ENCODE measurements at regions not wholly inside any gene's neighbourhood (a gene's known extent, or its start where the extent isn't known, plus 50 kb on each side); places are given as distances from the start of the nearest gene placed in this dataset.

DNA sequence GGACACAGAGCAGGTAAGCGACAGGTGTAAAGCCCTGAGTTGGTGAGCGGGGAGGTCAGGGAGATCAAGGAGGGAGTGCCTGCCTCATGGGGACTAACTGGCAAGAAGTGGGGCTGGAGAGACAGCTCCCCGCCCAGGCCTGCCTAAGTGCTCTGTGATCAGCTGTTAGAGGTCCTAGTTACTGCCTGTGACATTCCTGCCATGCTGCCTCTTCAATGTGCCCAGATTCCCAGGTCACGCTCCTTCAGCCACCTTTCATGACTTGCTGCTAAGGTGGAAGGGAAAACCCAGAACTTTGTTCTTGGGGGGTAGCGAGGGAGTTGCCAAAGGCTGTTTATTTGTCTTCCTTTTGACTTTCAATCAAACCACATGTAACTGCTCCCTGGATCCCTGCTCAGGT is 114.3 kb upstream of the ZNF438 start:
- DNase-seq (ENCODE audit: low read depth in 2 of 2): no peak

DNA sequence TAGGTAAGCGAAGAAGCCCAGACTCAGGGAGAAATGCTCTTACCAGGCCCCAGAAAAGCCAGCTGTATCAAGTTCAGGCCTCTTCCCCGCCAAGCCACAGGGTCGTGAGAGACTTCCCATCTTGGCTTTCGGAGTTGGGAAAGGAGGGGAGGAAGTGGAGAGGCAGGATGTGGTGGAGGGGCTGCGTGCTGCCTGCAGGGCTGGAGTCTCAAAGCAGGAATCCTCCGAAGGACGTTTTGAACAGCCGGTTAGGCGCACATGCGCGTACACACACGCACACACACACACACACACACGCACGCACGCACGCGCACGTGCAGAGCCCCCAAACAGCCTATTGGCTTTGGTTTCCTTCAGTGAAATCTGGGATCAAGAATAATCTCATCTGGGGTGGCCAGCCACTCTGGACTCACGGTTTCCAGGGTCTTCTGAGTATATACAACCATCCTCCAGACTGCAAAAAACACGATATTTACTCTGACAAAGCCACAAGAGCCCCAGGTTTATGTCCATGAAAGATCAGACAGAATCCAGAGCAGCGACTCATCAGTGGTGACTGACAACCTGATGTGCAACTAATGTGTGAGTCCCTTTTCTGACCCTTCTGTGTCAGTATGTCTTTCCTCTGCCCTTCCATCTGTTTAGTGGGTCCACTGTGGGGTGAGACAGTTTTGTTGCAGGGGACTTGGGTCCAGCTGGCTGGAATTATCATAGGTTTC is 115.0 kb upstream of the ZNF438 start:
- DNase-seq (ENCODE audit: low read depth in 2 of 2): no peak

DNA sequence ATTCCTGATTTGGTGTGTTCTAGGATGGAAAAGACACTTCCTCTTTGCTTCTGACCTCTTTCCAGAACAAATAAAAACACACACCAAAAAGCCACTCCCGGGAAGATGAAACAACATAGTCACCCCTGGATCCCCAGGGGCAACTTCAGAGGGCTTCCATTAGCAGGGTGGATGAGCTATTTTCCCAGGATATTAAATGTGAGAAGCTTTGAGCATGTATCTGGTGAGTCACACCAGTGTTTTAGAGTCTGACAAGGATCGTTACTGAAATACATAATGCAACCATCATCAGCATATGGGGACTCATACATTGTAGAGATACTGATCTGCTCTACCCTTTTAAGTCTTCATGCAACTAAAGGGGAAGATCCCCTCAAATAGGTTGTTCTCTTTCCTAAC is 115.5 kb upstream of the ZNF438 start:
- DNase-seq (ENCODE audit: low read depth in 2 of 2): no peak

DNA sequence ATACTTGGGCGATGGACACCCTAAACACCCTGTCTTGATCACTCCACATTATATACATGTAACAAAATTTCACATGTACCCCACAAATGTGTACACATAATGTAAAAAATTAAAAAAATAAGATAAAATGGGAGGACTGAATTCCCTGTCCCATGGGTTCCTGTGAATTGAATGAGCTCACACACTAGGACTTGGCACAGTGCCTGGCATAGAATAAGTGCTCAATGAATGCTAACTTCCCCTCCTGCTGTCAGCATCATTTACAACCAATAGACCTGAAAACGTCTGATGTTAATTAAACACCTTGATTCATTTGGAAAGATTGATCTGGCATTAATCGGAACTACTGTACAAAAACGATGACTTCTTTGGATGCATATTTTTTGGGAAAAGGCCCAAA is 117.3 kb upstream of the ZNF438 start:
- no peak for DNase-seq (ENCODE audit: low read depth in 2 of 2)

DNA sequence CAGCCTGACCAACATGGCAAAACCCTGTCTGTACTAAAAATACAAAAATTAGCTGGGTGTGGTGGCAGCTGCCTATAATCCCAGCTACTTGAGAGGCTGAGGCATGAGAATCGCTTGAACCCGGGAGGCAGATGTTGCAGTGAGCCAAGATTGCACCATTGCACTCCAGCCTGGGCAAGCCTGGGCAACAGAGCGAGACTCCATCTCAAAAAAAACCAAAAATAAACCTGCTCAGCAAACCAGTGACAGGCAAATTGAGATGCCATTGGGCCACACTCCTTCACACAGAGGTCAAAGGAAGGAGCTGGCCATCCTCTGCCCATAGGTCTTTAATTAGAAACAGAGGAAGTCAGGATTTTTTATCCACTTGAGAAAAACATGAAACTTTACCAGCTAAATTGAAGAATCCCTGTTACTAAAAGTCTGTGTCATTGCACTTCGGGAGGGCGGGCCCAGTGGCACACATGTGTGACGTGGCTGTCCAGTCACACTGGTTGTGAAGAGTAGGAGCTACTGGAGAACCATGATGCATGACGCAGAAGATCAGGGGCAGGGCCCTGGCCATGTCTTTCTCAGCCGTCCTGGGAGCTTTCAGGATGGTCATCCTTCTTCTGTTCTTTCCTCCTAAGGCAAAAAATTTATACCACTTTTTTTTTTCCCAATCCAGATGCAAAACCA is 118.3 kb upstream of the ZNF438 start:
- DNase-seq (ENCODE audit: low read depth in 2 of 2): no peak

DNA sequence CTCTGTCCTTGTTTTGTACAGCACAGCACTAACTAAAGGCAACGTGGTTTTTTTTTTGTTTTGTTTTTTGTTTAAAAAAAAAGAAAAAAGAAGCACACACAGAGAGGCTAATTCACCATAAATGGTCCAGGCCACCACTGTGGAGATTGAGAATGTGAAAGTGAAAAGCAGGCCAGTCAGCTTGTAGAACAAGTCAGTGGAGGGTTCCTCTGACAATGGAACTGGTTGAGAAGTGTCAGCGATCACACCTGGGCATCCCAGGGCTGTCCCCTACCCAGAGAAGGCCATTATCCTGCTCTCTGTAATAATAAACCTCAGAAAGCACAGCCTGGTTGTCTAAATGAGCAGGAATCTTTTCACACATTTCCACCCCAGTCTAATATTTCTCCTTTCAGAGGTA is 119.6 kb upstream of the ZNF438 start:
- no peak for DNase-seq (ENCODE audit: low read depth in 2 of 2)

DNA sequence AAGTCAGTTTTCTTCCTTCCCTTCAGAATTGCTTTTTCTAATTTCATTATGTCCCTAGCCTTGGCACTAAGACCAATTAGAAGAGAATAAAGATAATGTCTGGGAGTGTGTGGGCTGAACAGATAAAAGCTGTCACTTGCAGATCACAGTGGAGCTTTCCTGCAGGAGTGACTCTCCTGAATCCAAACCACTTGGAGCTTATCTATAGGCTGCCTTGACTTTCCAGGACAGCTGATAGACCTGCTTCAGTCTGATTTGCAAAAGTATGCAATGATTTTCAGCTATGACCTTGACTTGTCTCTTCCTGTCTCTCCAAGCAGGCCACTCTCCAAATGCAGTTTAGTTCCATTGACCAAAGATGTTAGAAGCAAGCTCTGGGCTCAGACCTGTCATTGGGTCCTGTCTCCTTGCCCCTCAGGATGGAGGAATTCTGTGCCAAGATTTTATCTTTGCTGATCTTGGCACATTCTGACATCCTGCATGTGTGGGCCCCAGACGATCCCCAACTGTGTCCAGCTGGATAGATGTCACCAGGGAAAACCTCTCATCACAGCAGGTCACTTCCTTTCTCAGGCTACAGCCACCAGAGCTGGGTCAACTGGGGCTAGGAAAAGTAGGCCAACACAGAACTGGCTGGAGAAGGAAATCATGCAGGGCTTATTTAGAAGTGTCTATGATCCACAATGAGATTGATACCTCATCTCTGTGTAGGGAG is 120.9 kb upstream of the ZNF438 start:
- no peak for DNase-seq (ENCODE audit: low read depth in 2 of 2)

DNA sequence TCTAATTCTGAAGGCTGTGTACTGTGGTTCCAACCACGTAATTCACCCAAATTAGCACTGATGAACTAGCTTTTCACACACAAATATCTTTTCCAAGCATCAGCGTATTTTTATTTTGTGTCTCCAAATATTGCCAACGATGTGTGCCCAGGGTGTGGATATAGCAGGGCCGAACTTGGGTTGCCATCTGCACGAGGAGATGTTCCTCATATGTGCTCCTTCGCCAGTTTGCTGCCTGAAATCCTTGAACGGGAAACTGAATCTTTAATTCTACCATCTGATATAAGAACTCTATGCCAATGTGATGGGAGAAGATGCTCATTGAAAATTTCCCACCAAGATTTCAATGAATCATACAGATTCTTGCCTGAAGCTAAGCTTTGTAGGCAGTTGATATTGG is 121.5 kb upstream of the ZNF438 start:
- DNase-seq (ENCODE audit: low read depth in 2 of 2): no peak

DNA sequence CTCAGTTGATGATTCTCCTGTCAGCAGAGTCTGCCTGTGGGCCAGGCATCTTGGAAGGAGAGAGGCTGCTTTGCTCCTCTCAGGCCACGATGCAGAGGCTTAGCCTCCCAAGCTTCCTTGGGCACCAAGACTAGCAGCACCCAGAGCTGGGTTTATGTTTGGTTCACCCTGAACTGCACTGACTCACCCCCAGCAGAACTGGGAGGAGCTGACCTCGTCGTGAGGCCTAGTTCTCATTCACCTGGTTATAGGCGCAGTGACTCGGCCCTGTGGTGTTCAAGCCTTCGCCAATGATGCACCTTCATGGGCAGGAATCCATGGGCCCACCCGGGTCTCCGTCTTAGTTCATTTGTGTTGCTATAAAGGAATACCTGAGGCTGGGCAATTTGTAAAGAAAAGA is 122.0 kb upstream of the ZNF438 start:
- no peak for DNase-seq (ENCODE audit: low read depth in 2 of 2)

DNA sequence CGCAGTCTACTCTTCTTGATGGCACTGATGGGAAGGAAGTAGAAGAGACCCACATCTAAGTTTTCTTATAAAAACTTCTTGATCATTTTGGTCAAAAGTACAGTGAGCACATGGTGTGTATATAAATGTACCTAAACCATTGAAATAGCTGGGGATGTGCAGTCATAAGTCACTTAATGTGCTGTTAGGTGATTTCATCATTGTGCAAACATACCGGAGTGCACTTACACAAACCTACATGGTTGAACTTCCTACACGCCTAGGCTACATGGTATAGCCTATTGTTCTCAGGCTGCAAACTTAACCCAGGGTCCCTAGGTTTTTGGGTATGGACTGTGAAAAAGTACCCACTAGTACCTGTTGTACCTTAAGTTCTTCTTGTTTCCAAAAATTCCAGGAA is 123.3 kb upstream of the ZNF438 start:
- DNase-seq (ENCODE audit: low read depth in 2 of 2): no peak

DNA sequence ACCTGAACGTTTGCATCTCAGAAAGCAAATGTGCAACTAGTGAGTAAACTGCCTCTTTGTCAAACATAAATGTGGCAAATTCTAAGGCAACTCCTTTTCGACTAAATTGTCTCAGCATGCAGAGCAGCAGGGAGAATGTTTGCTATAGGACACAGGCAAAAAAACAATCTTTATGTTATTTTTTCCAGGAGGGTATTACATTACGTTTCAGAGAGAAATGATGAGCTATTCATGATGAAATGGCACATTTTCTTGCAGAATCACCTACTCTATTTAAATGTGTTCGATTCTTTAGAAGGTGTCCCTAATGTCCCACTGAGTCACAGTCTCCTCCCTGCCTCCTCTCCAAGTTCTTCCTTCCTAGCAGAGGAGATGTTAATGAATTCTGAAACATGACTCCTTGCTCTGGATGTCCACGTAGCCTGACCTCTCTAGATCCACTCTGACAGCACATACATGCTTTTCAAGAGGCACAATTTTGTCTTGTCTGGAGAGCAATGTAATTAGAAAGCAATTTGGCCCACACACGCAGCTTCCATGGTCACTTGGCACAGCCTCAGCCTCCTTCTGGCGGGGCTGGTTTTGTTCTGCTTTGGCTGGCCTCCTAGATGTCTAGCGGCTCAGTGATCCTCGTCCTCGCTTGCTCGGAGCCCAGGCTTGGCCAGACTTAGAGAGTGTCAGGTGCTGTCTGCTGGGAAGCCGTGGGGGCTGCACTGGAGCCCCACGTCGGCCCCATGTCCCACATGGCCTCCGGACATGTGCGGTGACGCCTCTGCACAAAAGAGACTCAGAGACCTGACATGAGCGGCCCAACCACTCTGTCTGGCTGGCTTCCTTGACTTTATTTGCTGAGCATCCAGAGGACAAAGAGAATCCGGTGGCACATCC is 125.7 kb upstream of the ZNF438 start:
- no peak for DNase-seq (ENCODE audit: low read depth in 2 of 2)

DNA sequence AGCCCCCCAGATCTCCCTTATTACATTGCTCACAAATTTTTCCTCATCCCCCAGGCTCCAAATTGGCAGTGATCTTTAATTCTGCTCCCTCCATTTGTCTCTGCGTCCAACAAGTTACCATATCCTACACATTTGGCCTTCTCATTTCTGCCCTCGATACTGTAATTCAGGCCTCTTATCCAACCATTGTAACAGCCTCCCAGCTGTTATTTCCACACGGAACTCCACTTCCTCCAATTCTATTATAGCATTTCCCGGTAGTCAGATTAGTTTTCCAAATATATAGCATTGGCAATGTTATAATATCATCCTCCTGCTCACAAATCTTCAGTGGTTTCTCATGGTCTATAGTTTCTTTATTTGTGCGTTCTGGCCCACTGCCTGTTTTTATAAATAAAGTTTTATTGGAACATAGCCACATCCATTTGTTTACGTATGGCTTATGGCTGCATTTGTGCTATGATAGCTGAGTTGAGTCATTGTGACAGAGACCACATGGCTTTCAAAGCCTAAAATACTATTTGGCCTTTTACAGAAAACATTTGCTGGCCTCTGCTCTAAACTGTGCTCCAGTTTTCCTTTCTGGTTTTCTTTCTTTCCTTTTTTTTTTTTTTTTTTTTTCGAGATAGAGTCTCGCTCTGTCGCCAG is 126.5 kb upstream of the ZNF438 start:
- no peak for DNase-seq (ENCODE audit: low read depth in 2 of 2)

DNA sequence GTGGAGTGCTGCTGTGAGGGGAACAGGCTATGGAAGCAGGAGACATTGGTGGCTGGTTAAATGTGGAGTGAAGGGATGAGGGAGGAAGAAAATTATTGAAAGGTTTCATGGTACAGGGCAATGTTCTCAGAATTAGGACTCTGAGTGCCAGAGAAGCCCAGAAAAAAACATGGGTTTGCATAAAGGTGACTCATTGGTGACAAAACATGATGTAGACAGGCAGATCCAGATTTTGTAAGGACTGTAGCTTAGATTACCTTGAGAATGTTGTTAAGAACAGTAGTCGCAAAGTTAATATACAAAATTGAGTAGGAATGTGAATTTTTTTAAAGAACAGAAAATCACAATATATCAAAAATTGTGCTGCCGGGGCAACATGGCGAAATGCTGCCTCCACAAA is 134.9 kb upstream of the ZNF438 start:
- DNase-seq (ENCODE audit: low read depth in 2 of 2): no peak

DNA sequence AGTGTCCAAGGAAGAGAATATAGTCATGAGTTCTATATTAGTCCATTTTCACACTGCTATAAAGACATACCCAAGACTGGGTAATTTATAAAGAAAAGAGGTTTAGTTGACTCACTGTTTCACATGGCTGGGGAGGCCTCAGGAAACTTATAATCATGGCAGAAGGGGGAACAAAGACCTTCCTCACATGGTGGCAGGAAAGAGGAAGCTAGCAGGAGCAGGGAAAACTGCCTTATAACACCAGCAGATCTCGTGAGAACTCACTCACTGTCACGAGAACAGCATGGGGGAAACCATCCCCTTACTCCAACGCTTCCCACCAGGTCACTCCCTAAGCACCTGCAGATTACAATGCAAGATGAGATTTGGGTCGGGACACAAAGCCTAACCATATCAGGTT is 139.0 kb upstream of the ZNF438 start:
- no peak for DNase-seq (ENCODE audit: low read depth in 2 of 2)

DNA sequence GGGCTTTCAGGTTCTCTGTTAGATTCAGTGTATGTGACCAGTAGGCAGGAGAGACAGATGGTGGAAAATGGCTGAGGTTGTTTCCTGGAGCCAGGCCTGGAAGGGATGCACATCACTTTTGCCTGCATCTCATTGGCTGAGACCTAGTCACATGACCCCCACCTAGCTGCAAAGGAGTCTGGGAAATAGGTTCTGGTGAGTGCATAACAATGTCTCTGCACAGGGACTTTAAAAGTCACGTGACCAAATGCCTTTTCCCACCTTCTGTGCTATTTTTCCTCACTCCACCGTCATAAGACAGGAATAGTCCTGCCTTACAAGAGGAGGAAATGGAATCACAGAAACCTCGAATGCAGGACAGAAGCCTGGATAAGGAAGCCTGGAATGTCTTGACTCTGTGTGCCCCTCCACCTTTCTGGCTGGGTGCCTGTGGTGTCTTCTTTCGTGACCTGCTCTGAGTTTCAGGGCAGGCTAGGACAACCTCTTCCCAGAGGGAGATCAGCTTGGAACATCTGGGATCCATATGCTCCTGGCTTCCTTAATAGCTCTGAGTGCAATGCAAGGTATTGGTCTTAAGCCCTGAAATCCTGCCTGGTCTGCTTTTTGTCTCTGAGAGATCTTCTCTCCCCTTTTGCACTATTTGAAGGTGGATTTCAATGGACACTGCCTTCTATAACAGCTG is 139.9 kb upstream of the ZNF438 start:
- DNase-seq (ENCODE audit: low read depth in 2 of 2): no peak

DNA sequence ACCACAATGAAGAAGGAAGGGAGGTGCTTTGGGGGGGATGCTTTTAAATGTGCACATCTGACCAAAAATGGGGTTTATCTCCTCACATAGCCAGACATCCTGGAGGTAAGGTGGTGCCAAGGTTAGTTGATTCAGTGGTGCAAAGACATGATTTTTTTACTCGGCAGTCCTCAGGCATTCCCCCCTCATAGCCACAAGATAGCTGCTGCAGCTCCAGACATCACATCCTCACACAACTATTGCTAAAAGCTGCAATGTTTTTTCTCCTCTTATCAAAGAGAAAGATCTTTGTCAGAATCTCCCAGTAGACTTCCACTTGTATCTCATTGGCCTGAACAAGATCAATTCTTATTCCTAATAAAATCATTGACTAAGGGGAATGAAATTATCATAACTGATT is 141.3 kb upstream of the ZNF438 start:
- DNase-seq (ENCODE audit: low read depth in 2 of 2): no peak

DNA sequence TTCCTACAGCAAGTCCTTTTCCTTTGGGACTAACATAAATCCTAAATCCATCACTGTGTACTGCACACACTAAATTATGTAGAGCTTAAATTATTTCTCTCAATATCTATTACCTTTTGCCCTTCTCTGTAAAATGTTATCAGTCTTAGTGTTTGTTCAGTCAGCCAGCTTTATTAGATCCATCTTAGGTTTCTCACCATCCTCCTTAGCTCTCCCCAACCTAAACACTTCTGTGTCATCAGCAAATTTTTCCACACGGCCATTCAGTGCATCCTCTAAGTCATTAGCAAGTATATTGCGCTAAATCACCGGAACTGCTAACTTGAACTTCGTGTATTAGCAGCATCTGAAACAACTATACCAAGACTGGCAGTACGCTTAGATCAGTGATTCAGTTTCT is 142.1 kb upstream of the ZNF438 start:
- DNase-seq (ENCODE audit: low read depth in 2 of 2): no peak

DNA sequence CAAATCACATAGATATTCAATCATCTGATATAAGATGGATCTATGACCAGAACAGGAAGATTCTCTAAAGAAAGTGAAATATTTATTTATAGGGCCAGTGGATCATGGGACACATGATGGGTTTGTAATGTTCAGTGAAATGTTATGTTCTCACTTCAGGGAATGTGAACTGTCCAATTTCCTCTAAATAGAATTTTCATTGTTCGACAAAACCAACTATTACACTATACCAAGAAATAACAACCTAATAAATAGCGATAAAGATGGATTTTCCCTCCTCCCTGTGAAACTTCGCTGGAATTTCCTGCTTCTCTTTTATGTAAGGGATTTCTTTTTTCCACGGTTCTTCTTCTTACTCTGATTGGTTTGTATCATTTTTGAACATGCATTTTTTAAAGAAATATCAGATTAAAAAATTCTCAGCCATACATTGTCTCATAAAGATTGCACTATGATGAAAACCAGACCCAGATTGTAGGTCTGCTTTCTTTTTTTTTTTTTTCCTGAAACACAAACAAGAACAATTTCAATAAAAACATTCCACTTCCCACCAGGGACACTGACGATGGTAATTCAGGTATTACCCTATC is 139.8 kb upstream of the ZEB1 start:
- DNase-seq (ENCODE audit: low read depth in 2 of 2): no peak

DNA sequence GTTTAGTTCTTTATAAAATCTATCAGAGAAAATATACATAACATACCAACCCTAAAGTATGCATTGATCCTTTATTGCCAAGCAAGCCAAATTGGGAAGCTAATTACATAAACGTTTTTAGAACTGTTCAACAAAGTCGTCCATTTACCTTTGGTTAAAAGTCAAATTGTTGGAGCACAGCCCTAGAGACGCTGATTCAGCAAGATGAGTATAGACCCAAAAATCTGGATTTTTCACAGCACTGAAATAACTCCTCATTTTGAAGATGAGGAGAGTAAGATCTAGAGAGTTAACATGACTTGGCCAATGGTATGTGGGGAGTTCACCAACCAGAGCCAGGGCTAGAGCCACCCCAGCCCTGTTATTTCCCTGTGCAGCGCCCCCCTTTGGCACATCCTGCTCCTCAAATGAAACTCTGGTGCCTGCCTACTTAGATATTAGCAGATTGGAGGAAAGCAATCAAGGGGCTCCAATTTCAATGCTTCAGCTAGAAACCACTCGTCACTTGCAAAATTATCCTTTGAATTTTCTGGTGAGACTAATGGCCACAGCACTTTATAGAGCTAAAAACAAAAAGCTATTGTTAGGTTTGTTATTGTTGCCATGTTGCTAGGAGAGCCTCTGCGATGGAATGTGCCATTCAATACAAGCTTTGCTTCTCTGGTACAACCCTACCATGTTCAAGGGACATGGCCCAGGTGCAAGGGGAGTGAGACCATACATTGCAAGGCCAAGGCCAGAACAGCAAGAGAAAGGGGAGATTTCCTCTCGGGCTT is 132.6 kb upstream of the ZEB1 start:
- DNase-seq (ENCODE audit: low read depth in 2 of 2): no peak

DNA sequence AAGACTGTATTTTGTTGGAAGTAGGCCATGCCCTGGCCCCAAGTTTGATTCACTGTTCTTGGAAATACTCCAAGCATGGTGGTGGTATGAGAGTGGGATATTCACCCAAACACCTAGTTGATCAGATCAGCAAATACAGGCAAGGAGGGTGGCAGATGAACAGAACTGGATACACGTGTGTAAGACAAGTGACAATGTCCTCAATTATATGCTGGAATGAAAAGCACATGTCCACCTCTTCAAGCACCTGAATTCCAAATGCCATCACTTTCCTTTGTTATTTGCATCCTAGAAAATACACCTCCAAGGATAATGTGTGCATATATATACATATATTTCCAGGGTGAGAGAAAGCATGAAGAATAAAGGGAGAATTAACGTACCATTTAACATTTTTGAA is 131.8 kb upstream of the ZEB1 start:
- no peak for DNase-seq (ENCODE audit: low read depth in 2 of 2)
